GM18502 (cell line): ENCODE measurements at regions not wholly inside any gene's neighbourhood (a gene's known extent, or its start where the extent isn't known, plus 50 kb on each side); places are given as distances from the start of the nearest gene placed in this dataset.

ENCODE experiments used
- ATAC-seq: cut with Tn5 transposase; IDR thresholded peaks from one replicate; pipeline ENCODE4 v1.9.1; 2021; ENCODE audit warnings: mild to moderate bottlenecking; ENCODE audit not compliant: unreplicated experiment, poor library complexity

GRCh38 chr6:92752114-92752513 lies 667.2 kb downstream of the EPHA7 start:
- ATAC-seq = no peak

- ATAC-seq = no peak
Observed at GRCh38 chr6:92748131-92748530, 671.2 kb downstream of the EPHA7 start.

GRCh38 chr6:92737983-92738382 lies 681.4 kb downstream of the EPHA7 start:
- no peak for ATAC-seq

- ATAC-seq = no peak
Observed at GRCh38 chr6:92723390-92723931, 695.9 kb downstream of the EPHA7 start.

- no peak for ATAC-seq
Observed at GRCh38 chr6:92719773-92720172, 699.6 kb downstream of the EPHA7 start.

GRCh38 chr6:92716638-92717037 lies 702.7 kb downstream of the EPHA7 start:
- ATAC-seq = no peak

GRCh38 chr6:92715991-92716390 lies 703.4 kb downstream of the EPHA7 start:
- ATAC-seq = no peak

GRCh38 chr6:92714346-92714745 lies 705.0 kb downstream of the EPHA7 start:
- ATAC-seq = no peak

- ATAC-seq = peak; percentile 88
Observed at GRCh38 chr6:92710048-92710447, 709.3 kb downstream of the EPHA7 start.

- no peak for ATAC-seq
Observed at GRCh38 chr6:92708945-92709344, 710.4 kb downstream of the EPHA7 start.

GRCh38 chr6:92708270-92708669 lies 711.1 kb downstream of the EPHA7 start:
- ATAC-seq = no peak

- no peak for ATAC-seq
Observed at GRCh38 chr6:92706976-92707375, 712.4 kb downstream of the EPHA7 start.

GRCh38 chr6:92701425-92702096 lies 717.8 kb downstream of the EPHA7 start:
- ATAC-seq = no peak

- ATAC-seq = no peak
Observed at GRCh38 chr6:92700411-92700810, 718.9 kb downstream of the EPHA7 start.

GRCh38 chr6:92690997-92691599 lies 728.3 kb downstream of the EPHA7 start:
- ATAC-seq = no peak

GRCh38 chr6:92688342-92688741 lies 731.0 kb downstream of the EPHA7 start:
- no peak for ATAC-seq

GRCh38 chr6:92687278-92687677 lies 732.1 kb downstream of the EPHA7 start:
- no peak for ATAC-seq

- no peak for ATAC-seq
Observed at GRCh38 chr6:92684386-92684785, 735.0 kb downstream of the EPHA7 start.

GRCh38 chr6:92683748-92684147 lies 735.6 kb downstream of the EPHA7 start:
- no peak for ATAC-seq

- no peak for ATAC-seq
Observed at GRCh38 chr6:92682516-92683398, 736.6 kb downstream of the EPHA7 start.

GRCh38 chr6:92681401-92681800 lies 738.0 kb downstream of the EPHA7 start:
- no peak for ATAC-seq
